Testis (tissue), 2 donors: ENCODE measurements at regions not wholly inside any gene's neighbourhood (a gene's known extent, or its start where the extent isn't known, plus 50 kb on each side); places are given as distances from the start of the nearest gene placed in this dataset.

ENCODE experiments used
- POLR2A ChIP-seq: fragments of 450-650 bp; IDR thresholded peaks from one replicate; pipeline ENCODE4 v1.6.1; 2017; ENCODE audit warnings: antibody characterized with exemption, mild to moderate bottlenecking, moderate library complexity
- TF ChIP-seq, protein P1 (sequence below), 3 experiments: fragments of 450-650 bp in 2 of 3; fragments of 200-600 bp in 1 of 3; sonication (generic) in 1 of 3; IDR thresholded peaks; one replicate each; pipeline ENCODE4 v1.5.1; 2016 to 2019; ENCODE audit warnings: antibody characterized with exemption in 3 of 3, mild to moderate bottlenecking in 2 of 3, moderate library complexity in 1 of 3

DNA sequence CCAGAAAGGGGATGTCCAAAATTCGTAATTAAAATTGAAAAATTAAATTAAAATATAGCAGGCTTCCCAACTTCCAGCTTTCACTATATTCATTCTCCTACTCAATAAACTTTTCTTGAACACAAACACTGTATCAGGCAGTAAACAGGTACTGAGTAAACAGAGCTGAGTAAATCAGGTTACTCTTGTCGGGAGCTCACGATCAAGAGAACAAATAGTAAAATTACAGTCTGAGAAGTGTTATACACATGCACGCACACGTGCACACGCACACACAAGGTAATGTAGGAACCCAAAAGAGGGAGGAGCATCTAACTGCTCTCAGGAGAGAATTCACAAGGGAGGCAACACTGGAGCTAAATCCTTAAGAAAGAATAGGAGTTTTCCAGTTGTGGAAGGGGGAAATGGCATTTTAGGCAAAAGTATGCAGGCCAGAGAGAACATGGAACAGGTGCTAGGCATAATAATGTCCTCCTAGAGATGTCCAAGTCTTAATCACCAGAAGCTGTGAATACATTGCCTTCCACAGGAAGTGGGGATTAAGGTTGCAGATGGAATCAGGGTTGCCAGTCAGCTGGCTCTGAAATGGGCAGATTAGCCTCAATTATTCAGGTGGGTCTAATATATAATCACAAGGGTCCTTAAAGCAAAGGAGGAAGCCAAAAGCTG, 598.8 kb upstream of the BRINP1 start:
- TF ChIP-seq, protein P1, sequence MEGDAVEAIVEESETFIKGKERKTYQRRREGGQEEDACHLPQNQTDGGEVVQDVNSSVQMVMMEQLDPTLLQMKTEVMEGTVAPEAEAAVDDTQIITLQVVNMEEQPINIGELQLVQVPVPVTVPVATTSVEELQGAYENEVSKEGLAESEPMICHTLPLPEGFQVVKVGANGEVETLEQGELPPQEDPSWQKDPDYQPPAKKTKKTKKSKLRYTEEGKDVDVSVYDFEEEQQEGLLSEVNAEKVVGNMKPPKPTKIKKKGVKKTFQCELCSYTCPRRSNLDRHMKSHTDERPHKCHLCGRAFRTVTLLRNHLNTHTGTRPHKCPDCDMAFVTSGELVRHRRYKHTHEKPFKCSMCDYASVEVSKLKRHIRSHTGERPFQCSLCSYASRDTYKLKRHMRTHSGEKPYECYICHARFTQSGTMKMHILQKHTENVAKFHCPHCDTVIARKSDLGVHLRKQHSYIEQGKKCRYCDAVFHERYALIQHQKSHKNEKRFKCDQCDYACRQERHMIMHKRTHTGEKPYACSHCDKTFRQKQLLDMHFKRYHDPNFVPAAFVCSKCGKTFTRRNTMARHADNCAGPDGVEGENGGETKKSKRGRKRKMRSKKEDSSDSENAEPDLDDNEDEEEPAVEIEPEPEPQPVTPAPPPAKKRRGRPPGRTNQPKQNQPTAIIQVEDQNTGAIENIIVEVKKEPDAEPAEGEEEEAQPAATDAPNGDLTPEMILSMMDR (IDR thresholded peaks at IDR 0.05): no peak
- no peak for TF ChIP-seq POLR2A
